Spleen (tissue), 11 donors: ENCODE measurements at regions not wholly inside any gene's neighbourhood (a gene's known extent, or its start where the extent isn't known, plus 50 kb on each side); places are given as distances from the start of the nearest gene placed in this dataset.
"Not testable (repeated sequence)": the region's sequence is repeated elsewhere in the genome, so short reads cannot be mapped to it uniquely, and the experiment has no call there.

Experiments
- DNase-seq: peaks from one replicate; pipeline ENCODE4 v3.0.0-alpha.2; 2020
- H3K27ac ChIP-seq, 8 donors: fragments of 200-600 bp; sonication (generic) in 7 of 8; 1 replicate in 4 of 8; 2 replicates in 4 of 8; pipeline versions ENCODE4 v1.5.0 to v1.8.0; 2016 to 2021; ENCODE audit warnings: inconsistent platforms in 4 of 8, mild to moderate bottlenecking in 4 of 8, moderate library complexity in 1 of 8
- H3K27me3 ChIP-seq, 7 donors: fragments of 200-600 bp; sonication (generic) in 6 of 7; replicated peaks in 1 of 7; 1 replicate in 4 of 7; 2 replicates in 3 of 7; pipeline versions ENCODE4 v1.5.0 to v1.8.0; 2016 to 2021; ENCODE audit warnings: inconsistent platforms in 3 of 7, mild to moderate bottlenecking in 1 of 7
- H3K36me3 ChIP-seq, 6 donors: fragments of 200-600 bp; sonication (generic) in 5 of 6; 1 replicate in 4 of 6; 2 replicates in 2 of 6; pipeline versions ENCODE4 v1.5.0 to v1.8.0; 2016 to 2021; ENCODE audit warnings: inconsistent platforms in 2 of 6
- H3K4me1 ChIP-seq, 6 donors: fragments of 200-600 bp; sonication (generic) in 5 of 6; 1 replicate in 3 of 6; 2 replicates in 3 of 6; pipeline versions ENCODE4 v1.5.0 to v1.8.0; 2016 to 2021; ENCODE audit warnings: inconsistent platforms in 3 of 6
- H3K4me3 ChIP-seq, 8 donors: fragments of 200-600 bp; sonication (generic) in 7 of 8; 1 replicate in 4 of 8; 2 replicates in 4 of 8; pipeline versions ENCODE4 v1.5.0 to v1.8.0; 2016 to 2021; ENCODE audit warnings: inconsistent platforms in 4 of 8, mild to moderate bottlenecking in 4 of 8, moderate library complexity in 2 of 8
- H3K9me3 ChIP-seq, 8 donors: fragments of 200-600 bp; sonication (generic) in 7 of 8; 1 replicate in 4 of 8; 2 replicates in 4 of 8; pipeline versions ENCODE4 v1.5.0 to v1.8.0; 2016 to 2021; ENCODE audit warnings: inconsistent platforms in 4 of 8
- POLR2A ChIP-seq, 3 donors: fragments of 450-650 bp; IDR thresholded peaks; one replicate each; pipeline ENCODE4 v1.5.1; 2017; ENCODE audit warnings: antibody characterized with exemption in 3 of 3, mild to moderate bottlenecking in 1 of 3
- POLR2AphosphoS5 ChIP-seq, 3 donors: sonication (generic); formaldehyde crosslinking; IDR thresholded peaks; one replicate each; pipeline ENCODE4 v1.5.1; 2017; ENCODE audit warnings: antibody characterized with exemption in 3 of 3
- WGBS, 5 donors: extraction: QIAGEN DNeasy Blood & Tissue Kit in 3 of 5; methylation state at CpG; one replicate each; pipeline versions ENCODE4 v1.1.5 to v1.1.7; 2013 to 2018; 5-methylcytosine and 5-hydroxymethylcytosine counted together
- intact Hi-C: fragments of 100-400 bp; cut with DNase I; formaldehyde crosslinking; loops from one replicate; pipeline ENCODE4 v1.15.0; 2023; ENCODE audit warnings: low total_unique reads
- TF ChIP-seq, protein P1 (sequence below), 11 experiments: fragments of 200-600 bp in 7 of 11; fragments of 450-650 bp in 4 of 11; sonication (generic) in 4 of 11; IDR thresholded peaks in 8 of 11; conservative IDR thresholded peaks in 3 of 11; 1 replicate in 7 of 11; 2 replicates in 4 of 11; pipeline versions ENCODE4 v1.4.0 to v1.8.0; 2016 to 2021; ENCODE audit warnings: antibody characterized with exemption in 11 of 11, inconsistent platforms in 4 of 11, mild to moderate bottlenecking in 1 of 11
- donor health status: healthy with polysubstance abuse.
- donor health status: DM: no; HTN: no; CAD: no; lungs with moderate emphysema.
- donor health status: DM: no; HTN: no; CAD: no.
- donor health status: Bipolar disorder and iron deficiency.
- donor health status: healthy.
- donor health status: DM: no; HTN: no; CAD: no.
- donor health status: DM: yes; HTN: yes; CAD: no.

DNA sequence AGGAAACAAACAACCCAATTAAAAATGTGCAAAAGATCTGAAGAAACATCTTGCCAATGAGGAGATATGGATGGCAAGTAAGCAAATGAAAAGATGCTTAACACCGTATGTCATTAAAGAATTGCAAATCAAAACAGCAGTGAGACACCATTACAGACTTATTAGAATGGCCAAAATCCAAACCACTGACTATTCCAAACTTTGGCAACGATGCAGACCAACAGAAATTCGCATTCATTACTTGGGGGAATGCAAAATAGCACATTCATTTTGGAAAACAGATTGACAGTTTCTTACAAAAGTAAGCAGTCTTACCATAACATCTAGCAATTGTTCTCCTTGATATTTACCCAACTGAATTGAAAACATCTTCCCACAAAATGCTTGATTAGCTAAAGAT is 1118.7 kb downstream of the SUCLG1 start:
- Histone ChIP-seq H3K27me3 (no peaks in the 10 kb centered on the region), H3K4me1 (no peaks in the 10 kb centered on the region), H3K4me3 (no peak overlapping the region), H3K9me3 (peaks cover 0 to 8% (median 0%) of the 10 kb centered on the region in 8 donors), H3K27ac (no peak overlapping the region), H3K36me3 (no peaks in the 10 kb centered on the region)
- intact Hi-C loops = no loop called here
- WGBS, 5 donors = 86 to 95% (median 89%) methylated on average over 3 of the region's 3 CpGs
- no peak for DNase-seq
- TF ChIP-seq, protein P1, sequence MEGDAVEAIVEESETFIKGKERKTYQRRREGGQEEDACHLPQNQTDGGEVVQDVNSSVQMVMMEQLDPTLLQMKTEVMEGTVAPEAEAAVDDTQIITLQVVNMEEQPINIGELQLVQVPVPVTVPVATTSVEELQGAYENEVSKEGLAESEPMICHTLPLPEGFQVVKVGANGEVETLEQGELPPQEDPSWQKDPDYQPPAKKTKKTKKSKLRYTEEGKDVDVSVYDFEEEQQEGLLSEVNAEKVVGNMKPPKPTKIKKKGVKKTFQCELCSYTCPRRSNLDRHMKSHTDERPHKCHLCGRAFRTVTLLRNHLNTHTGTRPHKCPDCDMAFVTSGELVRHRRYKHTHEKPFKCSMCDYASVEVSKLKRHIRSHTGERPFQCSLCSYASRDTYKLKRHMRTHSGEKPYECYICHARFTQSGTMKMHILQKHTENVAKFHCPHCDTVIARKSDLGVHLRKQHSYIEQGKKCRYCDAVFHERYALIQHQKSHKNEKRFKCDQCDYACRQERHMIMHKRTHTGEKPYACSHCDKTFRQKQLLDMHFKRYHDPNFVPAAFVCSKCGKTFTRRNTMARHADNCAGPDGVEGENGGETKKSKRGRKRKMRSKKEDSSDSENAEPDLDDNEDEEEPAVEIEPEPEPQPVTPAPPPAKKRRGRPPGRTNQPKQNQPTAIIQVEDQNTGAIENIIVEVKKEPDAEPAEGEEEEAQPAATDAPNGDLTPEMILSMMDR (IDR thresholded peaks at IDR 0.05 in 8 of 11, conservative IDR thresholded peaks at IDR 0.05 in 3 of 11) = no peak
- TF ChIP-seq POLR2A (IDR thresholded peaks at IDR 0.05) (no peak), POLR2AphosphoS5 (IDR thresholded peaks at IDR 0.05) (no peak)

DNA sequence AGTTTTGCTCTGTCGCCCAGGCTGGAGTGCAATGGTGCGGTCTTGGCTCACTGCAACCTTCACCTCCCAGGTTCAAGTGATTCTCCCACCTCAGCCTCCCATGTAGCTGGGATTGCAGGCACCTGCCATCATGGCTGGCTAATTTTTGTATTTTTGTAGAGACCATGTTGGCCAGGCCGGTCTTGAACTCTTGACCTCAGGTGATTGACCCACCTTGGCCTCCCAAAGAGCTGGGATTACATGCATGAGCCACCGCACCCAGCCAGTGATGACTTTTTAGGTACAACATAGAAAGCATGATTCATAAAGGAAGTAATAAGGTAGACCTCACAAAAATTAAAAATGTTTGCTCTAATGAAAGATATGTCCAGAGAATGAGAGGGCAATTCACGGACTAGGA is 1119.1 kb downstream of the SUCLG1 start:
- H3K4me3 ChIP-seq, DNase-seq, H3K4me1 ChIP-seq, intact Hi-C loops, H3K9me3 ChIP-seq, H3K27ac ChIP-seq, H3K36me3 ChIP-seq, H3K27me3 ChIP-seq: not testable (repeated sequence)
- 92 to 97% (median 96%) methylated on average over 5 of the region's 5 CpGs for WGBS, 5 donors

DNA sequence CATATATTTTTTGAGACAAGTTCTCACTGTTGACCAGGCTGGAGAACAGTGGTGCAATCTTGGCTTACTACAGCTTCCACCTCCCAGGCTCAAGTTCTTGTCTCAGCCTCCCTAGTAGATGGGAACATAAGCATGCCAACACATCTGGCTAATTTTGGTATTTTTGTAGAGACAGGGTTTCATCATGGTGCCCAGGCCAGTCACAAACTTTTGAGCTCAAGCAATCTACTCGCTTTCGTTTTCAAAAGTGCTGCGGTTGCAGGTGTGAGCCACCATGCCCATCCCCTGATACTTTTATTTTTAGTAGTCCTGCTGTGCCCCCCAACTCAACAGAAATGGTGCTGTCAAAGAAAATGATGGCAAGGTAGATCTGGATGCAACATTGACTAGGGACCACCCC is 1127.3 kb downstream of the SUCLG1 start:
- Histone ChIP-seq H3K27ac (no peak overlapping the region), H3K4me3 (no peak overlapping the region), H3K4me1 (no peaks in the 10 kb centered on the region), H3K9me3 (peaks cover 0 to 4% (median 0%) of the 10 kb centered on the region in 8 donors), H3K36me3 (no peaks in the 10 kb centered on the region), H3K27me3 (no peaks in the 10 kb centered on the region)
- intact Hi-C loops = no loop called here
- TF ChIP-seq POLR2A (IDR thresholded peaks at IDR 0.05) = no peak
- no peak for TF ChIP-seq POLR2AphosphoS5 (IDR thresholded peaks at IDR 0.05)
- TF ChIP-seq, protein P1 (IDR thresholded peaks at IDR 0.05 in 8 of 11, conservative IDR thresholded peaks at IDR 0.05 in 3 of 11) = no peak
- WGBS, 5 donors = 90 to 97% (median 95%) methylated on average over 3 of the region's 3 CpGs
- DNase-seq = no peak

DNA sequence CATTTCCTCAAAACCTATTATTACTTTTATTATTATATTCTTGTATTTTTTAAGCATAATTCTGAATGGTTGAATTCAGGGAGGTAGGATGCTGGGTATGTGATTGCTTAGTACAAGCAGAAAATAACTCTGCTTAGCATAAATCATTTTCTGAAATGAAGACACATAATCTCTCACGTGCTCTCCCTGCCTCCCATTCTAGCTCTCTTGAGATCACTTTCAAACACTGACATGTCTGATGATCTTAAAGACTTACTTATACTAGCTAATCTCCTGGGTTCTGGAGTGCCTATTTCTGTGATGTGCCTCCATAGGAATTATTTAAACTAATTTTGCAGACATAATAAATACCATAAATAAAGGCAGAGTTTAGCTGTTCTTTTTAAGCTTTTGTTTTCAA is 1136.0 kb downstream of the SUCLG1 start:
- Histone ChIP-seq H3K9me3 (peaks cover 0 to 6% (median 0%) of the 10 kb centered on the region in 8 donors), H3K27me3 (no peaks in the 10 kb centered on the region), H3K27ac (no peak overlapping the region), H3K4me3 (no peak overlapping the region), H3K4me1 (no peaks in the 10 kb centered on the region), H3K36me3 (no peaks in the 10 kb centered on the region)
- intact Hi-C loops = no loop called here
- DNase-seq = no peak
- WGBS, 5 donors = 51 to 74% (median 57%) methylated on average over 1 of the region's 1 CpG
- TF ChIP-seq POLR2A (IDR thresholded peaks at IDR 0.05) (no peak), POLR2AphosphoS5 (IDR thresholded peaks at IDR 0.05) (no peak)
- TF ChIP-seq, protein P1 (IDR thresholded peaks at IDR 0.05 in 8 of 11, conservative IDR thresholded peaks at IDR 0.05 in 3 of 11) = no peak

- H3K27ac ChIP-seq = no peak overlapping the region
- H3K36me3 ChIP-seq = no peaks in the 10 kb centered on the region
- H3K4me1 ChIP-seq = no peaks in the 10 kb centered on the region
- TF ChIP-seq POLR2A (IDR thresholded peaks at IDR 0.05) = no peak
- TF ChIP-seq, protein P1 (IDR thresholded peaks at IDR 0.05 in 8 of 11, conservative IDR thresholded peaks at IDR 0.05 in 3 of 11) = no peak
- TF ChIP-seq POLR2AphosphoS5 (IDR thresholded peaks at IDR 0.05) = no peak
- peaks cover 0 to 10% (median 0%) of the 10 kb centered on the region in 8 donors for H3K9me3 ChIP-seq
- no peak for DNase-seq
- H3K4me3 ChIP-seq = no peak overlapping the region
- intact Hi-C loops = no loop called here
- H3K27me3 ChIP-seq = no peaks in the 10 kb centered on the region
These were observed 1139.0 kb downstream of the SUCLG1 start for GRCh38 chr2:83320053-83320452.
